Breast epithelium (tissue), 3 donors: ENCODE measurements at regions not wholly inside any gene's neighbourhood (a gene's known extent, or its start where the extent isn't known, plus 50 kb on each side); places are given as distances from the start of the nearest gene placed in this dataset.

ENCODE experiments used
- POLR2A ChIP-seq: fragments of 450-650 bp; IDR thresholded peaks from one replicate; pipeline ENCODE4 v1.6.1; 2016; ENCODE audit warnings: antibody characterized with exemption, mild to moderate bottlenecking, moderate library complexity
- TF ChIP-seq, protein P1 (sequence below), 3 donors: fragments of 450-650 bp; IDR thresholded peaks; one replicate each; pipeline ENCODE4 v1.5.1; 2016 to 2017; ENCODE audit warnings: antibody characterized with exemption in 3 of 3, mild to moderate bottlenecking in 3 of 3, moderate library complexity in 3 of 3

DNA sequence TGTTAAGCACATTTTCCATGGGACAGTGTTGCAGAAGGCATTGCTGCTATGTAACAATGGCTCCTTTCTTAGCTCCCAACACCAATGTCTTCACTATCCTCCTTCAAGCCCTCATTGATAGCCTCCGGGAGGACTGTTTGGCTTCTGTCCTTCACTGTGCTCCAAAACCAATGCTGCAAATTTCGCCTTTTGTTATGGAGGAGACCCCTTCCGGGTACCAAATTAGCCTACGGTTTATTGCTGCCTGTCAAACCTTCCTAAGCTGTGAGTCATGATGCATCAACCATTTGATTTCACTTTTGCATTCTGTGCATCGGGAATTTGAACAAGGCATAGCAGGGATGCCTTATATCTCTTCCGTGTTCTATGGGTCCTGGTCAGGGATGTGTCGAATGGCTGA is 432.9 kb downstream of the GATA3 start:
- TF ChIP-seq, protein P1, sequence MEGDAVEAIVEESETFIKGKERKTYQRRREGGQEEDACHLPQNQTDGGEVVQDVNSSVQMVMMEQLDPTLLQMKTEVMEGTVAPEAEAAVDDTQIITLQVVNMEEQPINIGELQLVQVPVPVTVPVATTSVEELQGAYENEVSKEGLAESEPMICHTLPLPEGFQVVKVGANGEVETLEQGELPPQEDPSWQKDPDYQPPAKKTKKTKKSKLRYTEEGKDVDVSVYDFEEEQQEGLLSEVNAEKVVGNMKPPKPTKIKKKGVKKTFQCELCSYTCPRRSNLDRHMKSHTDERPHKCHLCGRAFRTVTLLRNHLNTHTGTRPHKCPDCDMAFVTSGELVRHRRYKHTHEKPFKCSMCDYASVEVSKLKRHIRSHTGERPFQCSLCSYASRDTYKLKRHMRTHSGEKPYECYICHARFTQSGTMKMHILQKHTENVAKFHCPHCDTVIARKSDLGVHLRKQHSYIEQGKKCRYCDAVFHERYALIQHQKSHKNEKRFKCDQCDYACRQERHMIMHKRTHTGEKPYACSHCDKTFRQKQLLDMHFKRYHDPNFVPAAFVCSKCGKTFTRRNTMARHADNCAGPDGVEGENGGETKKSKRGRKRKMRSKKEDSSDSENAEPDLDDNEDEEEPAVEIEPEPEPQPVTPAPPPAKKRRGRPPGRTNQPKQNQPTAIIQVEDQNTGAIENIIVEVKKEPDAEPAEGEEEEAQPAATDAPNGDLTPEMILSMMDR (IDR thresholded peaks at IDR 0.05) = no peak
- no peak for TF ChIP-seq POLR2A
